ENCODE measurements at regions not wholly inside any gene's neighbourhood (a gene's known extent, or its start where the extent isn't known, plus 50 kb on each side); places are given as distances from the start of the nearest gene placed in this dataset.

- TF ChIP-seq CREB1 (IDR thresholded peaks at IDR 0.05; ENCODE audit: low read depth): no peak
- no peak for TF ChIP-seq YY1 (IDR thresholded peaks at IDR 0.05; ENCODE audit: low read depth)
- no peak for TF ChIP-seq NFIC (IDR thresholded peaks at IDR 0.05)
- TF ChIP-seq MAX (IDR thresholded peaks at IDR 0.05): no peak
- no peak for TF ChIP-seq TCF12 (IDR thresholded peaks at IDR 0.05; ENCODE audit: low read depth)
- no peak for TF ChIP-seq RAD21 (IDR thresholded peaks at IDR 0.05; ENCODE audit: low read depth)
- no peak for TF ChIP-seq FOXM1 (IDR thresholded peaks at IDR 0.05; ENCODE audit: borderline replicate concordance, low read depth)
- TF ChIP-seq CEBPB (IDR thresholded peaks at IDR 0.05): no peak
- no peak for TF ChIP-seq EP300 (IDR thresholded peaks at IDR 0.05; ENCODE audit: borderline replicate concordance)
- no peak for TF ChIP-seq ZBTB7A (IDR thresholded peaks at IDR 0.05; ENCODE audit: low read depth)
- no peak for TF ChIP-seq REST (IDR thresholded peaks at IDR 0.05; ENCODE audit: low read depth)
- no peak for TF ChIP-seq EGR1 (IDR thresholded peaks at IDR 0.05)
- TF ChIP-seq TAF1 (IDR thresholded peaks at IDR 0.05; ENCODE audit: low read depth): no peak
- TF ChIP-seq TEAD4 (IDR thresholded peaks at IDR 0.05): no peak
- TF ChIP-seq, protein P1, sequence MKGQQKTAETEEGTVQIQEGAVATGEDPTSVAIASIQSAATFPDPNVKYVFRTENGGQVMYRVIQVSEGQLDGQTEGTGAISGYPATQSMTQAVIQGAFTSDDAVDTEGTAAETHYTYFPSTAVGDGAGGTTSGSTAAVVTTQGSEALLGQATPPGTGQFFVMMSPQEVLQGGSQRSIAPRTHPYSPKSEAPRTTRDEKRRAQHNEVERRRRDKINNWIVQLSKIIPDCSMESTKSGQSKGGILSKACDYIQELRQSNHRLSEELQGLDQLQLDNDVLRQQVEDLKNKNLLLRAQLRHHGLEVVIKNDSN (IDR thresholded peaks at IDR 0.05): no peak
Measured at GRCh38 chr11:106322106-106322505, 244.6 kb downstream of the AASDHPPT start.

DNA sequence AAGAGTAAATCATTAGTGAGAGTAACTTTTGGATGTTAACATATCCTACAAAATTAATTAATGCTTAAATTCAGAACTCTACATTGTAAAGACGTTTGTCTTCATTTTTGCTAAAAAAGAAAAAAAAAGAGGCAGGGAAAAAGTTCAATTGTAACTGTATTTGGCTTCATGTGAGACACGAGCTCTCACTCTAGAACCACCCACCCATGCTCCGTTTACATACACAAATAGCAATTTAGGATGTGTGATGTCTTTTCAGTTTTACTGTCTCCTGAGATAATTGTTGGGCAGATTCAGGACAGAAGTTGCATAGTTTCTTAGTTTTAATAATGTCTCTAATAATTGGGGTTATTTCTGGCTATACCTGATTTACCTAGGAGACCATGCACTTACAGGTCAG is 248.6 kb downstream of the AASDHPPT start:
- TF ChIP-seq RAD21 (IDR thresholded peaks at IDR 0.05; ENCODE audit: low read depth): no peak
- TF ChIP-seq, protein P1 (IDR thresholded peaks at IDR 0.05): no peak
- no peak for TF ChIP-seq TCF12 (IDR thresholded peaks at IDR 0.05; ENCODE audit: low read depth)
- no peak for TF ChIP-seq CREB1 (IDR thresholded peaks at IDR 0.05; ENCODE audit: low read depth)
- TF ChIP-seq CEBPB (IDR thresholded peaks at IDR 0.05): no peak
- no peak for TF ChIP-seq ZBTB7A (IDR thresholded peaks at IDR 0.05; ENCODE audit: low read depth)
- no peak for TF ChIP-seq TAF1 (IDR thresholded peaks at IDR 0.05; ENCODE audit: low read depth)
- no peak for TF ChIP-seq REST (IDR thresholded peaks at IDR 0.05; ENCODE audit: low read depth)
- no peak for TF ChIP-seq FOXM1 (IDR thresholded peaks at IDR 0.05; ENCODE audit: borderline replicate concordance, low read depth)
- TF ChIP-seq NFIC (IDR thresholded peaks at IDR 0.05): no peak
- TF ChIP-seq YY1 (IDR thresholded peaks at IDR 0.05; ENCODE audit: low read depth): no peak
- no peak for TF ChIP-seq EGR1 (IDR thresholded peaks at IDR 0.05)
- TF ChIP-seq MAX (IDR thresholded peaks at IDR 0.05): no peak
- TF ChIP-seq EP300 (IDR thresholded peaks at IDR 0.05; ENCODE audit: borderline replicate concordance): no peak
- no peak for TF ChIP-seq TEAD4 (IDR thresholded peaks at IDR 0.05)

GRCh38 chr11:106327134-106327533 is 249.7 kb downstream of the AASDHPPT start:
- no peak for TF ChIP-seq MAX (IDR thresholded peaks at IDR 0.05)
- TF ChIP-seq, protein P1 (IDR thresholded peaks at IDR 0.05): no peak
- TF ChIP-seq TAF1 (IDR thresholded peaks at IDR 0.05; ENCODE audit: low read depth): no peak
- no peak for TF ChIP-seq CREB1 (IDR thresholded peaks at IDR 0.05; ENCODE audit: low read depth)
- no peak for TF ChIP-seq NFIC (IDR thresholded peaks at IDR 0.05)
- no peak for TF ChIP-seq TEAD4 (IDR thresholded peaks at IDR 0.05)
- no peak for TF ChIP-seq EP300 (IDR thresholded peaks at IDR 0.05; ENCODE audit: borderline replicate concordance)

- TF ChIP-seq RAD21 (IDR thresholded peaks at IDR 0.05; ENCODE audit: low read depth) (no peak), TAF1 (IDR thresholded peaks at IDR 0.05; ENCODE audit: low read depth) (no peak), EP300 (IDR thresholded peaks at IDR 0.05; ENCODE audit: borderline replicate concordance) (no peak), TCF12 (IDR thresholded peaks at IDR 0.05; ENCODE audit: low read depth) (no peak), CEBPB (IDR thresholded peaks at IDR 0.05) (no peak), REST (IDR thresholded peaks at IDR 0.05; ENCODE audit: low read depth) (no peak), YY1 (IDR thresholded peaks at IDR 0.05; ENCODE audit: low read depth) (no peak), FOXM1 (IDR thresholded peaks at IDR 0.05; ENCODE audit: borderline replicate concordance, low read depth) (no peak), CREB1 (IDR thresholded peaks at IDR 0.05; ENCODE audit: low read depth) (no peak), EGR1 (IDR thresholded peaks at IDR 0.05) (no peak)
Measured at GRCh38 chr11:106327637-106328036, 250.2 kb downstream of the AASDHPPT start.

Measured in Ishikawa (cell line).